GM21786 (cell line): ENCODE measurements at regions not wholly inside any gene's neighbourhood (a gene's known extent, or its start where the extent isn't known, plus 50 kb on each side); places are given as distances from the start of the nearest gene placed in this dataset.
"Not testable (repeated sequence)": the region's sequence is repeated elsewhere in the genome, so short reads cannot be mapped to it uniquely, and the experiment has no call there.

Source experiments
- ATAC-seq: cut with Tn5 transposase; IDR thresholded peaks from one replicate; pipeline ENCODE4 v1.9.1; 2021; ENCODE audit not compliant: unreplicated experiment

GRCh38 chr3:5731100-5731499 is 543.6 kb downstream of the EDEM1 start:
- no peak for ATAC-seq

- ATAC-seq: no peak
These were observed 544.6 kb downstream of the EDEM1 start for GRCh38 chr3:5732081-5732480.

GRCh38 chr3:5733995-5734394 is 546.5 kb downstream of the EDEM1 start:
- no peak for ATAC-seq

GRCh38 chr3:5735896-5736295 is 548.4 kb downstream of the EDEM1 start:
- no peak for ATAC-seq

- ATAC-seq: no peak
These were observed 551.9 kb downstream of the EDEM1 start for GRCh38 chr3:5739299-5739935.

GRCh38 chr3:5739949-5740348 is 552.4 kb downstream of the EDEM1 start:
- ATAC-seq: no peak

GRCh38 chr3:5741017-5741416 is 553.5 kb downstream of the EDEM1 start:
- no peak for ATAC-seq

GRCh38 chr3:5750091-5750490 is 562.6 kb downstream of the EDEM1 start:
- ATAC-seq: no peak

- no peak for ATAC-seq
These were observed 563.5 kb downstream of the EDEM1 start for GRCh38 chr3:5750874-5751640.

- no peak for ATAC-seq
These were observed 567.1 kb downstream of the EDEM1 start for GRCh38 chr3:5754602-5755001.

GRCh38 chr3:5756443-5756842 is 568.9 kb downstream of the EDEM1 start:
- no peak for ATAC-seq

- ATAC-seq: no peak
These were observed 569.8 kb downstream of the EDEM1 start for GRCh38 chr3:5757213-5757804.

- no peak for ATAC-seq
These were observed 571.2 kb downstream of the EDEM1 start for GRCh38 chr3:5758699-5759098.

GRCh38 chr3:5762506-5762905 is 575.0 kb downstream of the EDEM1 start:
- no peak for ATAC-seq

- no peak for ATAC-seq
These were observed 579.3 kb downstream of the EDEM1 start for GRCh38 chr3:5766848-5767247.

GRCh38 chr3:5767304-5767703 is 579.8 kb downstream of the EDEM1 start:
- no peak for ATAC-seq

- ATAC-seq: no peak
These were observed 580.9 kb downstream of the EDEM1 start for GRCh38 chr3:5768281-5768945.

GRCh38 chr3:5769825-5770224 is 582.3 kb downstream of the EDEM1 start:
- no peak for ATAC-seq

GRCh38 chr3:5774337-5774736 is 586.8 kb downstream of the EDEM1 start:
- ATAC-seq: no peak

- ATAC-seq: not testable (repeated sequence)
These were observed 587.6 kb downstream of the EDEM1 start for GRCh38 chr3:5775100-5775499.

GRCh38 chr3:5784690-5785089 is 597.2 kb downstream of the EDEM1 start:
- ATAC-seq: no peak
